C1 segment of cervical spinal cord (tissue), 14 donors: ENCODE measurements at regions not wholly inside any gene's neighbourhood (a gene's known extent, or its start where the extent isn't known, plus 50 kb on each side); places are given as distances from the start of the nearest gene placed in this dataset.

Source experiments
- DNase-seq, 14 donors: peaks; one replicate each; lab custom pipeline; 2025; lab: John Stamatoyannopoulos, UW

DNA sequence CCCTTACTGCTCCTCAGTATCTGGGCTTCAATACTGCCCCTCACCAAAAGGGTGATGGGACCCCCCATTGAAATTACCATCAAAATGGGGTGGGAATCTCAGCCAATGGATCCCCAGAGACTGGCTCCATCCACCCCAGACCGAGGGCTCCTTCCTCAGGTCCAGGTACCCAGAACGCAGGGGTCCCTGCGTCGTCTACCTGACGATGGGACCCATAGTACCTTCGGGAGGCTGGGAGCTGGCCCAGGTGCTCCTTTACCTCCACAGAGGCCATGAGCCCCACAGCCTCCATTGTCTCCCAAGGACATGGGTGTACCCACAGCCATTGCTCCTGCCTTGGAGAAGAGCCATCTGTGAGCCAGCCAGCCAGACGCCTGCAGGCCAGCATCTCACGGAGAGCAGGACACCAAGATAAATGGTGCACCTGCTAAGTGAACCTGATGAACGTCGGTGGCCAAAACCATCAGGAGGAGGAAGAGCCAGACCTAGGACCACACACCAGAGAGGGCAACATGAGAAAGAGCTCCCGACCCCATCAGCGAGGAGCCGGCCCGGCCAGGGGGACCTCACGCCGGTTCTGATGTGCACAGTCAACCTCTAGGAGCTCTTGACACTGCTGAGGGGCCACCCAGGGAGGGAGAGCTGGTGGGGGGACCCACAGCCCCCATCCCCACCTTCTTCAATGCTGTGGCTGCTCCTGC, 156.8 kb upstream of the SOX1 start:
- no peak for DNase-seq

DNA sequence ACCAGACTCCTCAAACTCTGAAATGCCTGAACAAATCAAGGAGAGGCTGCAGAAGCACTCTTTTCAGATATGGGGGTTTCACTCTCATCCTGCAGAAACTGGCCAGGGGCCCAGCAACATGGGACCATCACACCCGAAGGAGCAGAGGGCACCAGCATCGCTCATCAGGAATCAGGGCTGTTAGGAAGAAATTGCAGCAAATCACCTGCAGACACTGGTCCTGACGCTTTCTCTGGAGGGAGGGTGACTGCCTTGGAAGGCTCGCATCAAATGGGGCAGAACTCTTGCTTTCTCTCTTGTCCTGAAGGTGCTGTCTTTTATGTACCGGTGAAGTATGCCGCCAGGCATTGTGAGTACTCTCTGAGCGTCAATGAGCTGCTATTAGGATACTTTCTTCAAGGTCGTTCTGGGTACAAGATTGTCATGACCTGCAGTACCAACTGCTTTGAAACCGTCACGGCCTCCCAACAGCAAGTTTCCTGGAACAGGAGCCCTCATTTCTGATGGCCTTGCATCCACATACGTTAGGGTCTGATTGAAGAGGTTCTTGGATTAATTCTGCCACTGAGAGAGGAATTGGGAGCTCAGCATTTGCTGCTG, 155.7 kb upstream of the SOX1 start:
- DNase-seq = no peak

DNA sequence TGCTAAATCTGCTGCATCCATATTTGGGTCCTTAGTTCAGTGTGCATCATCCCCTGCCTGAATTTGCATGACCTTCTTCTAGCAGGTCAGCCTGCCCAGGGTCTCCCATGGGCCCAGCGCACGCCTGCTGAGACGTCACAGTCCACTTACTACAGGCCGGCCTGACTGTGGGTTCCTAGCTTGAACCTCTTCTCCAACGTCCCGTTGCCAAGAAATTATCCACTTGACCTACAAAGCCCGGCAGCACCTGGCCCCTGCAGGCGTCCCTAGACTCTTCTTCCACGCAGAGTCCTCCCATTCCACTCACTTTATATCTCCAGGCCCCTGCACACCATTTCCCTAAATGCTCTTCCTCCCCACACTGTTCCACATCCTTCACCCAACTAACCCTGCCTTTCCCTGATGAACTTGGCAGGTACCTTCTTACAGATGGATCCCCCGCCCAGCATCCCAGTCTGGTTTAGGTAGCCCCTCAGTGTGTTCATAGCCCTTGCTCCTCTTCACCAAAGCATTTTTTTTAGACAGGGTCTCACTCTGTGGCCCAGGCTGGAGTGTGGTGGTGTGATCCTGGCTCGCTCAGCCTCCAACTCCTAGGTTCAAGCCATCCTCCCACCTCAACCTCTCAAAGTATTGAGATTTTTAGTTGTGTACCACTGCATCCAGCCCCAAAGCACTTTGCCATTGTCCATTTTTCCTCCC, 155.0 kb upstream of the SOX1 start:
- no peak for DNase-seq

DNA sequence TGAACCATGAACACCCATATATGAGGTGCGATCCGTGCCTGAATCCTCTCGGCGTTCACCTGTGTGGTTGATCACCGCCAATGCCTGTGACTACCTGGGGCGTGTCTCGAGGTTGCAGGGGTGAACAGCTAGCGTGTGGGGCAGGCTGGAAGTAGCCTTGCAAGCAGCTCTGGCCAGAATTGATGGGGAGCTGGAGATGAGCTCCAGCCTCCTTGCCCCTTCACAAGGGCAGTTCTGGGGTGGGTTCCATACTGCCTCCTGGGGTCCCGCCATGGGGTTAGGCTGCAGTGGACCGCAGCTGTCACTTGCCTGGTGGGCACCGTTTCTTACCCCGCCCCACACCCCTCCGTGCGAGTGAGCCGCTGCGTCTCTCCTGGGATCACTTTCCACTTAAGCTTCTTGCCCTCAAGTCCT, 154.5 kb upstream of the SOX1 start:
- DNase-seq = no peak

DNA sequence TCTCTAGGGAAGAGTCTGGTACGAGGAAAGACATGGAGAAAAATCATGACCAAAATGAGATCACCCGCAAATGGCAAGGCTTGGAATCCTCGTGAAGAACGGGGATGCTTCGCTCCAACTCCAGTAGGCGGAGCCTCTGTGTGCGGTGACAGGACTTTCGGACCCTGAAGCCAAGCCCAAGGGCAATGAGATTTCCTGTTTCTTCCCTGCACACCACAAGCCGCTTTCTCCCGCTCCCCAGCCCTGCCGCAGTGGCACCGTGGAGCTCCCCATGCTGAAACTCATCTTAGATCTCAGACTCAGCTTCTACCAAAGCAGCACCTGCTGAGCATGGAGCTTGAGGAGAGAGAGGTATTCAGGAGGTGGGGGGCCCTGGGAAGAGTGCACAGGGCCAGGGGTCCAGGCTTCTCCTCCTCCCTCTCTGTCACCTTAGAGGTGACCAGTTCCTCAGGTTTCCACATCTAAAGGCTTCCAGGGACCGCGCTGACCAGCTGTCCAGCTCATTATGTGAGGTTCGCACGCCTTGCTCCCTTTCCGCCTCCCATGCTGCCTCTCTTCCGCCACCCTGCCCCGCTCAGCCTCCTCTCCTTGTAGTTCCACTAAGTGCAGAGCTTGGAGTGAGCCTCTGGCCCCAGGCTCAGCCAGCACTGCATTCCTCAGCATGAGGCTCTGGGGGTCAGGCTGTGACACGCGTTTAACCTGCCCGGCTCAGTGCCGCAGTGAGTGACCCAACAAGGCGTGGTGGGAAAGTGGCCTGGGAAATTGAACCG, 153.8 kb upstream of the SOX1 start:
- no peak for DNase-seq

DNA sequence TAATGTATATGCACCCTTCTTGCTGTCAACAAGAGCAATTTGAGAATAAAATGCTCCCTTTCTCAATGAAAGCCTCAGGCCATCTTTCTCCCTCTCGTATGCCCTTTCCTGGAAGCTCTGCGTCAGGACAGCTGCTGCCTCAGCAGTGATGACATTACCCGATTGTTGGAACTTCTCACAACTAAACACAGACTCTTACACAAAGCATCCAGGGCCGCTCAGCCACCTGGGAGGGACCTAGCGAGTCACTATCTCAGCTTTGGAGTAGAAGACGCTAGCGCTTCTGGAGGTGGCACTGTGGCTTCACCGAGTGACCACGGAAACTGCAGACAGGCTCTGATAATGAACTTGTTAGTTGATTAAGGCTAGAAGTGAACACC, 153.2 kb upstream of the SOX1 start:
- no peak for DNase-seq

DNA sequence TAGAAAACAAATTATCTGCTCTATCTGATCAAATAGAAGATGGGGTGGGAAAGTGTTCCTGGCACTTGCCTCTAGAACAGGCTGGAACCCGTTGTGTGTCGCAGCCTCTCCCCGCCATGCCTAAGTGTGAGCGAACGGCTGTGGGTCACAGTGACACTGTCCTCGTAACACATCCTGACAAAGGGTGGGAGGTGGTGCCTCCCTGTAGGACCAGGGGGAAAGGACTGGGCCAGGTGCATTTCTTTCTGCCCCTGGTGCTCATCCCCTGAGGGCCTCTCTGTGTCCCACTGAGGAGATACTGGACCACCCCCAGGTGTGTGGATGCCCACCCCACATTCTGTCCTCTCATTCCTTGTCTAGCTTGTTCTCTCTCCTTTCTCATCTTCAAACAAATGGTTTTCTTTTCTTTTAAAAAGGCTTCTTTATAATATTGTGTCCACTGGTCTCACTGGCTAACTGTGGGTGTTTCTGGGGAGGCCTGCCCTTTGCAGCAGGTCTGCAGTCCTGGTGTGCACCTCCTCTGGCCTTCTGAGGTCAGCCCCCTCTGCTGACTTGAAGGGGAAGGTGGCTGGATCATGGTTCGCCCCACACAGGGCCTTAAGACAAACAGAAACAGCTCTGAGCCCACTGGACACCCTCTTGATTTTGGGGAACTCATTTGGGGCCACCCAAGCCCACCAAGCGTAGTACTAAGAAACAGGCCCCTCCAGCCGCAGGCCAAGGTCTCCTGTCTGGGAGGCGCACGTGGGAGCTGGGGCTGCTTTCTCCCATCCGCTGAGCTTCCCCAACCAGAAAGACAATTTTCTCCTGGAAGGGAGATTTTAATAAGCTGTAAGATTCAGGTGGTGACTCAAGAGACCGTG, 152.5 kb upstream of the SOX1 start:
- DNase-seq = no peak

DNA sequence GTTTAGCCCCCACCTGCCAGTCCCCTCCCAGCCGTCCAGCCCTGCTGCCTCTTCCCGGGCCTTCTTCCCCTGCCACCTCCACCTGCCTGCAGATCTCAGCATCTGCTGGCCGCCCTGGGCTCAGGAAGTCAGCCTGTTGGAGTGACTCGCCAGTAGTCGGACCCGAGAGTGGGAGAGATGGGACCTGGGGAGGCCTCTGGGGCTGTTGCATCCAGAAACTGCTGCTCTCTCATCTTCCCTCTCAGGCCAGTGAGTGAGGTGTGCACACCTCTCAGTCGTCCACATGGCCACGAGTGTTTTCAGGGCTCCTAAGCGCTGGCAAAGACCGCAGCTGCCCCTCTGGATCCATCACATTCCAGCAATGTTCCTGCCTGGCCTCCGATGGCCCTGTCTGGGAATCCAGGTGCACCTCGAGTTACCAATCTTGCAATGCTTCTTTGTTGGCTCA, 151.8 kb upstream of the SOX1 start:
- DNase-seq = no peak

DNA sequence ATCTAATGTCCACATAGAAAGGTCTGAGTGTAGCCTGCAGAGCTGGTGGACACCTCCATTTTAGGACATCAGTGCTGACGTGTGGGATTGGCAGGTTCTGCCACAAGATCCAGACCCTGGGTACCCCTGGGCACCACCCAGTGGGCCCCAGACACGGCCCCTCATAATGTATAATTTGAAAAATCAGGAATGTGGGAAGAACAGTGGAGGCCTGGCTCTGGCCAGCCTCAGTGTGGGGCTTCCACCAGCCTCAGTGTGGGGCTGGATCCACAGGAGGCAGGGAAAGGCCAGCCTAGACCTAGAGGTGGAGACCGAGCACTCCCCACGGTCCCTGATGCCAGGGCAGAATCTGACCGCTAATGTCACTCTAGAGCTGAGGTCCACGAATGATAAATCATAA, 150.7 kb upstream of the SOX1 start:
- DNase-seq = no peak

DNA sequence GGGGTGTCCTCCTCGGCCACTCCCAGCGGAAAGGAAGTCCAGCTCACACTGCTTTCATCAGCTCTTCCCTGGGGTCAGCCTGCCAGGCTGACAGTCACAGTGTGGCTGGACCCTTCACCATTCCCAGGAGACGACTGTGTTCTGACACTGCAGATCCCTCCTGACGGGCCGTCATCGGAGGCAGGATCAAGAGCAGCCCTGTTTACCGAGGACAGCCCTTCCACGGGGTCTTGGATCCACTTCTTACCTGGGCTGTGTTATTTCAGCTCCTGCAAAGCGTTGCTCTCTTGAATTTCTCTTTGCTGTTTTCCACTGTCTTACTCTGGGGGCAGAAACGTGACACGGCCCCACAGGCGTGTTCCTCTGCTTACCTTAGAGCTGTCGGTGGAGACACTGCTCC, 149.9 kb upstream of the SOX1 start:
- DNase-seq = no peak

DNA sequence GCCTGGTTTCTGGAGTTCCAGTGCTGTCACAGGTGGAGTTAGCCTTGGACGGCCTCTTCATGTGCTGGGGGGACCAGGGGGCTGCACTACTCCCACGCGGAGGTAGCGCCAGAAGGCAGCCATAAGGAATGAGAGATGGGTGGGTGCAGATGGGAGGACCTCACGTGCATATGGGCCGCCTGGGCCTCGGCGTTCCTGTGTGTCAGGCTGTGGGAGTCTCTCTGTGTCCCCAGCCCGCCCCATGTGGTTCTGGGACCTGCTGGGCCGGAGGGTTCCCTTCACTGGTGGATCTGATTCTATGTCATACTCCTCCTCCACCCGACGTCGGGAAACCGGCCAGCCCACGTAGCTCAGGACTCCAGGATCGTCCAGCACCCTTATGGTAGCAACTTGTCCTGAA, 149.0 kb upstream of the SOX1 start:
- no peak for DNase-seq

DNA sequence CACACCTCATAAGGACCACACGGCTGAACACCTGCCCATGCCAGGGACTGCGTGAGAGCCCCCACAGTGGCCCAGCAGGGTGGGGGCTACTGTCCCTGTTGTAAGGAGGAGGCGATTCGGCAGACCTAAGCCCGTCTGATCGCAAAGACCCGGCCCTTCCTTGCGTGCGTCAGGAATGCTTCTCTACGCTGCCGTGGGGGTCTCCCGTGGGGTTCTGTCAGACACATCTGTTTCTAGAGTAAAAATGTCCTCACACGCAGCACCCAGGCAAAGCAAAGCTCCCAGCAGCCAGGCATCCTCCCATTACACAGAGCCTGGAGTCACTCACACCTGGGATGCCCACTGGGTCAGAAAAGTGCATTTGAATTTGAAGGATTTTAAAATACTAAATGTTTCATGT, 147.7 kb upstream of the SOX1 start:
- DNase-seq = no peak

DNA sequence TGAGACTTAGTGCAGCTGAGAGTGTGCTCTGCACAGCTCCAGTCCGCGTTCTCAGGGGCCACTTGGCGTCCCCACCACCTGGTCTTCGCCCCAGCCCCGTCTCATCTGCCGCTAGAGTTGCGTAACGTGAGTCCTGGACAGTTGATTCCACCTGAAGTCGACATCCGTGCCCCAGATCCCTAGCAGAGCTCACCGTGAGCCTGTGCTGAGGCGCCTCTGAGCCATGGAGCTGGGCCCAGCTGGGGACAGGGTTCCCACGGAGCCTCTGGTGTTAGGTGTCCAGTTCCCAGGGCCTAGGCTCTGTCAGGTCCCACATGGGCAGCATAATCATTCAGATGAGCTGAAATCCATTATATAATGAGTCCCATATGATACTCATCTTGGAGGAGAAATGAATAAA, 147.1 kb upstream of the SOX1 start:
- no peak for DNase-seq

DNA sequence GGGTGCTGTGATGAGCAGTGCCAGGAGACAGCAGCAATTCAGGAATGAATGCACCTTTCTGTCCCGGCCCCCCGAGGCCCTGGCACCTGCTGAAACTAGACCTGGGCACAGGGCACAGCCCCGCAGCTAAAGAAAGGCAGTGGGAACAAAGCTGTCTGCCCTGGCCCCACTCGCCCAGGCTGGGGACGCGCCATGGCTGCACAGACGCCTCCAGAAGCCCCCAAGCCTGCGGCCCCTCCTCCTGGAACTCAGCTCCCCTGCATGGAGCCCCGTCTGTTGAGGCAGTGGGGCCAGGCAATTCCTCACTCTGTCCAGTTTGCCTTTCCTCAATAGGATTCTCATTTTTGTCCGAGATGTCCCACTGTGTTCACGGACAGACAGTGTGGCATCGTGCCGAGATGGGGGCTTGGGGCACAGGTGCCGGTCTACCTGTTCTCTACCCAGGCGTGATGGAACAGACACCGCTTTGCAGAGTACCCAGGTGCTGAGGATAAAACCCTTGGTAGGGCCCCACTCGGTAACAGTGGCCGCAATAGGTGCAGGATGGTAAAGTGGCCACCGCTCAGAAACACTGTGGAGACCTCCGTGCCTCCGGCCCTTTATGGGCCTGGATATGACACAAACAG, 146.5 kb upstream of the SOX1 start:
- DNase-seq = no peak

DNA sequence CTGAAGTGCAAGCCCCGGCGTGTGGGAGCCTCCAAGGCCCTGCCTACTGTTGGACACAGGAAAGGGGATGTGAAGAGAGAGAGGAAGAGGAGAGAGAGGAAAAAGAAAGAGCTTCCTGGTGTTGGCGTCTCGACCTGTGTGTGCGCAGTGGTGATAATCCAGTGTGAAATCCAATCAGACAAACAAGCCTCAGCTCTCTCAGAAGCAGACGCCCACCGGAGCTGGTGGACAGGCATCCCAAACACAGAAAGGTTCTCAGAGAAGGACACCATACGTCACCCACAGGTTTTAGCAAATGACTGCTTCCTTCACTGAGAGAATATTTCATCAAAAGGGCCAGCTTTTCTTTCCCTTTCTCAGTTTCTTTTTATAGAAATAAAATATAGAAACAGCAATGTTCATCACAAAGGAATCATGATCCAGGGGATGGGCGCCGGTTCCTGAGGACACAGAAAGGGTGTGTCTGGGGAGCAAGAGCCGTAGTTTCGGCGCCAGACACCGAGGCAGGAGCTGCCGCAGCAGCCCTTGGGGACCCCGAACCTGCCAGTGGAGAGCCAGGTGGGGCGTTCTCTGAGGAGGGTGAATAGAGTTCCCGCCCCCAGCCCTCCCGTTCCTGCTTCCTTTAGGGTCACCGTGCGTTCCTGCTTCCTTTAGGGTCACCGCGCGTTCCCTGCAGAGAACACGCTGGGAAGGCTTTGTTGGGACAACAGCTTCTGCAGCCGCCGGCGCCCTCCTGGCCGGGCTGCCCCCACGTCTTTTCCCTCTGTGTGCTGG, 145.8 kb upstream of the SOX1 start:
- no peak for DNase-seq

DNA sequence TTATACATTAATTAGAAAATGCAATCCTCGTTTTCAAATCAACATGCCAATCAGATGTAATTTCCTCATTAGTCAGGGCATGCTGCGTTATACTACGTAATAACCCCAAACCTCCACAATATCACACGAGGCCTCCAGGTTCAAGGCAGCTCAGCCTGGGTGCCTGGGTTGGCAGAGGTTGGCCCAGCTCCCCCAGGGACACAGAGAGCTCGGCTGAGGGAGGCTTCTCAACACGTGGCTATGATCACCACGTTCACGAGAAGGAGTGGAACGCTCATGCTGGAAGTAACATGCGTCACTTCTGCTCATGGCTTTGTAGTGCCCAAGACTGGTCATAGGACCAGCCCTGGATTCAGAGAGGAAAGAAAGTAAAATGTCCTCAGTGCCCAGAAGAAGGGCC, 144.9 kb upstream of the SOX1 start:
- DNase-seq = no peak

DNA sequence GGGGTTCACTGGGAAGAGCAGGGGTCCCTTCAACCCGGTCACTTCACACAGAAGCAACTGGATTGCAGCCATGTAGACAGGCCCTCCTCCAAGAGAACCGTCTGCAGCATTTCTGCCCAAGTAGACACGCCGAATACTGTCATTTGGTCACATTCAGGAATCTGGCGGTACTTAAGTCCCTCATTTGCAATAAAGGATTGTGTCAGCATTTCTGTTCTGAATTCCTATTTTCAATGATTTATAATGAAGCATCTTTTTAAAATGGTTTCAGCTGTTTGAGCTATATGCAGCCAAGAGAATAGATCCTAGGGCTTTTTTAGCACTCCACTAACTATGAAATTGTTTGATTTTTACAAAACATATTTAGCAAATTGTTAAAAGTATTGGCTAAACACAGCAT, 143.5 kb upstream of the SOX1 start:
- no peak for DNase-seq

DNA sequence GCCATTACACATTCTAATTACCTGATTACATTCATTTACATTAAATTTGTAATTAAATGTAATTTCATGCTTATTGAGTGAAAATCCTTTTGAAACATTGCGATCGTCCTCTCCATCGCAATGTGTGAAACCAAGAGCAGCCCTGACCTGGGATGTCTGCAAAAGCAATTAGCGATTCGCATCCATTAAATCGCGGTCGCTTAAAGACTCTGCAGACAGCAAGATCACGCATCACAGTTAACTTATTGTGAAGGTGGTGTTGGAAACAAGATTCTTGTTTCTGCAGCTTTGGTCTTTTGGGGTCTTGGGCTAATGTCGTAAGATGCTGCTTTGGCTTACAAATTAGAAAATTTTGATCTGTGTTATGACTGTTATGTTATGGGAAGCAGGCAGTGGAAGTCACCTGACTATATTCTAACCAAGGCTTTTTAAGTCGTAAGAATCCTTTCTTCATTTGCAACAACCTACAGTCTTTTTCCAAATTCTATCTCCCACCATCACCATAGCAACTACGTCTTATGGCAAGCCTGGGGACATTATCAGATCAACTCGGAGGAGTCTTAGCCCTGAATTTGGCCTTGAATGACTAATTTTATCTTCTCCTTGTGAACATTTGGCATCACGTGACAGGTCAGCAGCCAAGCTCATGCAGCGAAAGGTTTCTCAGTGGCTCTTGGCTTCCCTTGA, 142.8 kb upstream of the SOX1 start:
- no peak for DNase-seq

DNA sequence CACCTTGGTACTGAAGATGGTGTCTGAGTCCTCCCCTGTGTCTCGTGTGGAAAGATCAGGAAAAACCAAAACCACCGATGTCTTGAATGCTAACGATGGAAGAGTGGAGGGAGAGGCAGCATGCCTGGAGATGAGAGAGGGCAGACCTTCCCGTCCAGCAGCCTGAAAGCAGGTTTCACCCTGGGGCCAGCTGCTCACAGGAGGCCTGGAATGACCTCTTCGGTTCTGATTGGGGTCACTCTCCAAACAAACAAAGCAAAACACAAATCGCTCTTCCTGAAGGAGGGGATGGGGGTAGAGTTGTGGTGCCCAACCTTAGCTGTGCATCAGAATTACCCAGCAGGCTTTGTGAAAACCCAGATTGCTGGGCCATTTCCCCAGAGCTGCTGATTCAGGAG, 142.3 kb upstream of the SOX1 start:
- DNase-seq = no peak
